CD4-positive, alpha-beta memory T cell (primary cell): ENCODE measurements at regions not wholly inside any gene's neighbourhood (a gene's known extent, or its start where the extent isn't known, plus 50 kb on each side); places are given as distances from the start of the nearest gene placed in this dataset.

Experiments
- CTCF ChIA-PET: fragments of 350-600 bp; sonication (Branson Sonifier 250); formaldehyde crosslinking; loops from one replicate; lab custom pipeline; 2021; ENCODE audit warnings: inconsistent platforms; ENCODE audit not compliant: partially characterized antibody; lab: Charles Lee
- POLR2A ChIA-PET: fragments of 350-600 bp; sonication (Branson Sonifier 250); formaldehyde crosslinking; loops from one replicate; lab custom pipeline; 2021; ENCODE audit not compliant: partially characterized antibody; lab: Charles Lee
- DNase-seq, 5 donors: peaks; one replicate each; pipeline versions ENCODE4 v3.0.0 to v3.0.0-alpha.2; 2020 to 2022; ENCODE audit warnings: mixed read lengths in 1 of 5
- H3K27ac ChIP-seq: one replicate; pipeline ENCODE4 v1.7.0; 2013; ENCODE audit warnings: low read depth, low read length
- H3K27me3 ChIP-seq: 2 replicates; pipeline ENCODE4 v1.7.0; 2013; ENCODE audit warnings: mild to moderate bottlenecking, low read length, moderate library complexity; ENCODE audit not compliant: insufficient read depth
- H3K36me3 ChIP-seq: 2 replicates; pipeline ENCODE4 v1.7.0; 2013; ENCODE audit warnings: mild to moderate bottlenecking, low read length, moderate library complexity; ENCODE audit not compliant: insufficient read depth
- H3K4me1 ChIP-seq: 2 replicates; pipeline ENCODE4 v1.7.0; 2013; ENCODE audit warnings: mild to moderate bottlenecking, low read length, moderate library complexity; ENCODE audit not compliant: insufficient read depth
- H3K4me3 ChIP-seq, 2 donors: one replicate each; pipeline ENCODE4 v1.7.0; 2013; ENCODE audit warnings: low read length in 2 of 2, mild to moderate bottlenecking in 1 of 2
- H3K9me3 ChIP-seq, 2 donors: one replicate each; pipeline ENCODE4 v1.7.0; 2013; ENCODE audit warnings: low read length in 2 of 2, control low read depth in 1 of 2; ENCODE audit not compliant: control insufficient read depth in 1 of 2
- H3K27ac Mint-ChIP-seq, 7 donors: one replicate each; pipeline ENCODE4 v1.8.0; 2020 to 2021; ENCODE audit warnings: mixed read lengths in 7 of 7, mild to moderate bottlenecking in 6 of 7, inconsistent platforms in 3 of 7, moderate library complexity in 3 of 7
- H3K27me3 Mint-ChIP-seq, 2 donors: one replicate each; pipeline ENCODE4 v1.8.0; 2020 to 2021; ENCODE audit warnings: mixed read lengths in 2 of 2
- H3K36me3 Mint-ChIP-seq, 2 donors: one replicate each; pipeline ENCODE4 v1.8.0; 2020 to 2021; ENCODE audit warnings: mixed read lengths in 2 of 2, inconsistent platforms in 1 of 2, mild to moderate bottlenecking in 1 of 2
- H3K4me1 Mint-ChIP-seq, 4 donors: one replicate each; pipeline ENCODE4 v1.8.0; 2020 to 2021; ENCODE audit warnings: mixed read lengths in 4 of 4, mild to moderate bottlenecking in 1 of 4
- H3K4me3 Mint-ChIP-seq, 8 donors: one replicate each; pipeline ENCODE4 v1.8.0; 2020 to 2021; ENCODE audit warnings: mixed read lengths in 8 of 8, mild to moderate bottlenecking in 7 of 8, moderate library complexity in 6 of 8, inconsistent platforms in 3 of 8
- H3K9me3 Mint-ChIP-seq, 8 donors: one replicate each; pipeline ENCODE4 v1.8.0; 2020 to 2021; ENCODE audit warnings: mixed read lengths in 8 of 8, mild to moderate bottlenecking in 5 of 8, inconsistent platforms in 3 of 8, moderate library complexity in 1 of 8
- intact Hi-C: fragments of 100-400 bp; cut with micrococcal nuclease; formaldehyde crosslinking; loops from one replicate; pipeline ENCODE4 v1.15.1; 2023

DNA sequence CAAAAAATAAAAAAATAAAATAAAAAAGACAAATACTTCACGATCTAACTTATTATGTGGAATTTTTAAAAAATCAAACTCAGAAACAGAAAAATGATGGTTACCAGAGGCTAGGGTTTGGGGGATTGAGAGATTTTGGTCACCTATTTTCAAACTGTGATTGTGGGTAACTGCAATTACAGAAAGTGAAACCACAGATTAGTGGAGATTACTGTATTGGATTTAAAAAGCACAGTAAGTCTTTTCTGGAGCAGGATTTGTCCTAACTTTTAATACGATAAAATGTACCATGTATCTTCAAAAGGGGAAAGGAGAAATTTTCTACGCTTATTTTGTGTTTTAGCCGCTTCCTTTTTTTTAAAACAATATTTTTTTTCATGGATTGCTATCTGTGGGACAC lies 1204.9 kb upstream of the LRRTM3 start:
- Histone ChIP-seq H3K9me3 (no peaks in the 10 kb centered on the region), H3K4me3 (no peak overlapping the region), H3K27me3 (no peaks in the 10 kb centered on the region), H3K4me1 (no peaks in the 10 kb centered on the region), H3K36me3 (no peaks in the 10 kb centered on the region), H3K27ac (no peak overlapping the region)
- no peaks in the 10 kb centered on the region for H3K36me3 Mint-ChIP-seq
- intact Hi-C loops: no loop called here
- DNase-seq: no peak
- POLR2A ChIA-PET: no interaction called here
- no peaks in the 10 kb centered on the region for H3K4me1 Mint-ChIP-seq
- CTCF ChIA-PET: no interaction called here
- H3K27me3 Mint-ChIP-seq: no peaks in the 10 kb centered on the region
- H3K4me3 Mint-ChIP-seq: no peak overlapping the region
- no peak overlapping the region for H3K27ac Mint-ChIP-seq
- H3K9me3 Mint-ChIP-seq: peaks cover 0 to 9% (median 4%) of the 10 kb centered on the region in 8 donors

DNA sequence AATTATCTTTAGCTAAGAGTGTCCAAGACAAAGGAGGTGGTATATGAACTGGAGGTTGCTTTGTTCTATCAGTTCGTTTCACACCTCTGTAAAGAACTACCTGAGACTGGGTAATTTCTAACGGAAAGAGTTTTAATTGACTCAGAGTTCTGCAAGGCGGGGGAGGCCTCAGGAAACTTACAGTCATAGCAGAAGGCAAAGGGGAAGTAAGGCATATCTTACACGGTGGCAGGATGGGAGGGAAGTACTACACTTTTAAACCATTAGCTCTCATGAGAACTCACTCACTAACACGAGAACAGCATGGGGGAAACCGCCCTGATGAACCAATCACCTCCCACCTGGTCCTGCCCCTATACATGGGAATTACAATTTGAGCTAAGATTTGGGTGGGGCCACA lies 1202.3 kb upstream of the LRRTM3 start:
- no peak overlapping the region for H3K4me3 Mint-ChIP-seq
- no peak overlapping the region for H3K27ac Mint-ChIP-seq
- H3K27ac ChIP-seq: no peak overlapping the region
- H3K27me3 Mint-ChIP-seq: no peaks in the 10 kb centered on the region
- ChIA-PET CTCF (no interaction called here), POLR2A (no interaction called here)
- DNase-seq: no peak
- no peaks in the 10 kb centered on the region for H3K36me3 ChIP-seq
- intact Hi-C loops: no loop called here
- no peaks in the 10 kb centered on the region for H3K27me3 ChIP-seq
- H3K4me1 ChIP-seq: no peaks in the 10 kb centered on the region
- H3K4me1 Mint-ChIP-seq: no peaks in the 10 kb centered on the region
- peaks cover 2 to 9% (median 4%) of the 10 kb centered on the region in 8 donors for H3K9me3 Mint-ChIP-seq
- H3K9me3 ChIP-seq: no peaks in the 10 kb centered on the region
- no peak overlapping the region for H3K4me3 ChIP-seq
- H3K36me3 Mint-ChIP-seq: no peaks in the 10 kb centered on the region

GRCh38 chr10:65735382-65735781 lies 1190.5 kb upstream of the LRRTM3 start:
- no peak for DNase-seq
- H3K27me3 ChIP-seq: no peaks in the 10 kb centered on the region
- peaks cover 0 to 5% of the 10 kb centered on the region in 2 donors for H3K9me3 ChIP-seq
- Mint-ChIP-seq H3K4me3 (no peak overlapping the region), H3K4me1 (no peaks in the 10 kb centered on the region), H3K36me3 (no peaks in the 10 kb centered on the region), H3K27ac (no peak overlapping the region), H3K9me3 (peaks cover 0 to 7% (median 0%) of the 10 kb centered on the region in 8 donors), H3K27me3 (no peaks in the 10 kb centered on the region)
- H3K36me3 ChIP-seq: no peaks in the 10 kb centered on the region
- no peak overlapping the region for H3K4me3 ChIP-seq
- POLR2A ChIA-PET: no interaction called here
- H3K27ac ChIP-seq: no peak overlapping the region
- no peaks in the 10 kb centered on the region for H3K4me1 ChIP-seq
- intact Hi-C loops: no loop called here
- CTCF ChIA-PET: no interaction called here

DNA sequence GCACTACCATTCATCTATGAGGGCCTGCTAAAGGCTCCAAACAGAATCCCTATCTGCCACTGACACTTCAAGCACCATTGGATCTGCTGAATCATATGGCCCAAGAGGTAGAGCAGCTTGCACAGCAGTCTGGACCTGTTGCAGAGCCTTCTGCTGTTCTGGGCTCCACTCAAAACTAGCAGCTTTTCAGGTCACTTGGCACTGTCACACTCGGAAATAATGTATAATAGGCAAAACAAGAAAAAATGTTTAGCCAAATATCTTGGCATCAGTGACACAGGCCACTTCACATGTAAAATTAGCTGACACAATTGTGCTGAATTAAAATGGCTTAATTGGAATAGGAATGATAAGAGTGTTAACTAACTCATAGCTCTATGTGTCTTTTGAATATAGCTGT lies 1182.9 kb upstream of the LRRTM3 start:
- ChIA-PET CTCF (no interaction called here), POLR2A (no interaction called here)
- H3K9me3 Mint-ChIP-seq: peaks cover 0 to 4% (median 0%) of the 10 kb centered on the region in 8 donors
- no peaks in the 10 kb centered on the region for H3K27me3 Mint-ChIP-seq
- Histone ChIP-seq H3K4me3 (no peak overlapping the region), H3K9me3 (no peaks in the 10 kb centered on the region), H3K27me3 (no peaks in the 10 kb centered on the region), H3K4me1 (no peaks in the 10 kb centered on the region), H3K36me3 (no peaks in the 10 kb centered on the region), H3K27ac (no peak overlapping the region)
- H3K4me1 Mint-ChIP-seq: no peaks in the 10 kb centered on the region
- H3K4me3 Mint-ChIP-seq: no peak overlapping the region
- no peak overlapping the region for H3K27ac Mint-ChIP-seq
- no peaks in the 10 kb centered on the region for H3K36me3 Mint-ChIP-seq
- intact Hi-C loops: no loop called here
- no peak for DNase-seq

DNA sequence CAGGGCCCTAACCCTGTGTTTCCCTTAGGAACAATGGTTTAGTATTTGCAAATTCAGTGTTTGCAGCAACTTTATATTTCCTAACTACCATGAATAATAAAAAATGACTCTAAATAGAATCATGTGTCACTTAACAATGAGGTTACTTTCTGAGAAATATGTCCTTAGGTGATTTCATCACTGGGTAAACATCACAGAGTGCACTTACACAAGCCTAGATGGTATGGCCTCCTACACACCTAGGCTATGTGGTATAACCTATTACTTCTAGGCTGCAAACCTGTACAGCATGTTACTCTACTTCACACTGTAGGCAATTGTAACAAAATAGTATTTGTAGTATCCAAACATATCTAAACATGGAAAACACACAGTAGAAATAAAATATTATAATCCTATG lies 1174.6 kb upstream of the LRRTM3 start:
- Mint-ChIP-seq H3K27me3 (no peaks in the 10 kb centered on the region), H3K27ac (no peak overlapping the region), H3K36me3 (no peaks in the 10 kb centered on the region), H3K4me3 (no peak overlapping the region), H3K4me1 (no peaks in the 10 kb centered on the region), H3K9me3 (peaks cover 0 to 3% (median 0%) of the 10 kb centered on the region in 8 donors)
- H3K27me3 ChIP-seq: no peaks in the 10 kb centered on the region
- no peaks in the 10 kb centered on the region for H3K4me1 ChIP-seq
- intact Hi-C loops: no loop called here
- peaks cover 0 to 2% of the 10 kb centered on the region in 2 donors for H3K9me3 ChIP-seq
- no peaks in the 10 kb centered on the region for H3K36me3 ChIP-seq
- POLR2A ChIA-PET: no interaction called here
- DNase-seq: no peak
- CTCF ChIA-PET: no interaction called here
- H3K4me3 ChIP-seq: no peak overlapping the region
- H3K27ac ChIP-seq: no peak overlapping the region

DNA sequence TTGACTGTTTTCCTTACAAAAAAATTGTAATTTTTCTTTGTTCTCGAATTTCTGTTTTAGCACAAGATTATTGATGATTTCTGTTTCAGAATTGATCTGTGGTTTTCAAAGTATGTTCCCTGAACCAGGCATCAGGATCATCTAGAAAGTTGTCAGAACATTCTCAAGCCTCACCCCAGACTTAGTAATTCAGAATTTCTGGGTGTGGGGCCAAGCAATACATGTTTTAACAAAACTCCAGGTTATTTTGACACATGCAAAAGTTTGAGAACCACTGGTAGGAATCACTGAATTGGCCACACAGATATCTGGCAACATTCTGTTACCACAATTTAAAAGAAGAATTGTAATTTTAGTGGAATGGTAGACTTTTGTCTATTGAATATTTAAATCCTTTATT lies 1173.9 kb upstream of the LRRTM3 start:
- no peaks in the 10 kb centered on the region for H3K36me3 Mint-ChIP-seq
- no peaks in the 10 kb centered on the region for H3K27me3 Mint-ChIP-seq
- Histone ChIP-seq H3K9me3 (peaks cover 0 to 2% of the 10 kb centered on the region in 2 donors), H3K36me3 (no peaks in the 10 kb centered on the region), H3K4me1 (no peaks in the 10 kb centered on the region), H3K4me3 (no peak overlapping the region), H3K27me3 (no peaks in the 10 kb centered on the region), H3K27ac (no peak overlapping the region)
- POLR2A ChIA-PET: no interaction called here
- DNase-seq: no peak
- H3K4me1 Mint-ChIP-seq: no peaks in the 10 kb centered on the region
- peaks cover 0 to 3% (median 0%) of the 10 kb centered on the region in 8 donors for H3K9me3 Mint-ChIP-seq
- intact Hi-C loops: no loop called here
- H3K27ac Mint-ChIP-seq: no peak overlapping the region
- CTCF ChIA-PET: no interaction called here
- H3K4me3 Mint-ChIP-seq: no peak overlapping the region

DNA sequence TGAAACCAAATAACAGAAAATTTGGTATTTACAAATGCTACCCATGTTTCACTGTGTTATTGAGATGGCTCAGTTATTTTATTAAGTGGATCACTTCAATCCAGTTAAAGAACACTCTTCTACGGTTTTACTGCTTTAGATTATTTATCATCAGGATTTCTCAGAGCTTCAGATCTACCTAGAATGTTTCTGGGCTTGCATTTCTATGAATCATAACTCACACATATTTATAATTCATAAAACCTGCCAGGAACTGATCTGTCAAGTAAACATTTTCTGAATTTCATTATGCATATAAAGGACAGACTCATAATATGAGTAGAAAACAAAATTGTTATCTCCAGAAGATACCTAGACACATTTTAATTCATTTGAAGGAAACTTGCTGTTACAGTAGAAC lies 1172.3 kb upstream of the LRRTM3 start:
- Mint-ChIP-seq H3K27me3 (no peaks in the 10 kb centered on the region), H3K36me3 (no peaks in the 10 kb centered on the region), H3K27ac (no peak overlapping the region), H3K9me3 (peaks cover 0 to 3% (median 0%) of the 10 kb centered on the region in 8 donors), H3K4me3 (no peak overlapping the region), H3K4me1 (no peaks in the 10 kb centered on the region)
- ChIA-PET POLR2A (no interaction called here), CTCF (no interaction called here)
- no peaks in the 10 kb centered on the region for H3K27me3 ChIP-seq
- H3K27ac ChIP-seq: no peak overlapping the region
- H3K4me1 ChIP-seq: no peaks in the 10 kb centered on the region
- intact Hi-C loops: no loop called here
- no peak for DNase-seq
- peaks cover 0 to 2% of the 10 kb centered on the region in 2 donors for H3K9me3 ChIP-seq
- no peaks in the 10 kb centered on the region for H3K36me3 ChIP-seq
- H3K4me3 ChIP-seq: no peak overlapping the region

GRCh38 chr10:65754112-65754511 lies 1171.7 kb upstream of the LRRTM3 start:
- Mint-ChIP-seq H3K27ac (no peak overlapping the region), H3K9me3 (peaks cover 0 to 4% (median 0%) of the 10 kb centered on the region in 8 donors)

More at GRCh38 chr10:65754112-65754511, 1171.7 kb upstream of the LRRTM3 start:
- no peaks in the 10 kb centered on the region for H3K36me3 Mint-ChIP-seq
- ChIA-PET POLR2A (no interaction called here), CTCF (no interaction called here)
- intact Hi-C loops: no loop called here
- no peaks in the 10 kb centered on the region for H3K4me1 Mint-ChIP-seq
- H3K27ac ChIP-seq: no peak overlapping the region
- H3K9me3 ChIP-seq: peaks cover 0 to 2% of the 10 kb centered on the region in 2 donors
- no peaks in the 10 kb centered on the region for H3K4me1 ChIP-seq
- no peak overlapping the region for H3K4me3 ChIP-seq
- no peaks in the 10 kb centered on the region for H3K36me3 ChIP-seq
- no peaks in the 10 kb centered on the region for H3K27me3 ChIP-seq
- no peak overlapping the region for H3K4me3 Mint-ChIP-seq
- no peak for DNase-seq
- no peaks in the 10 kb centered on the region for H3K27me3 Mint-ChIP-seq
